Karpas-422 (cell line): ENCODE measurements at regions not wholly inside any gene's neighbourhood (a gene's known extent, or its start where the extent isn't known, plus 50 kb on each side); places are given as distances from the start of the nearest gene placed in this dataset.

Experiments used
- DNase-seq: peaks from one replicate; pipeline ENCODE4 v3.0.0-alpha.2; 2015
- H2AFZ ChIP-seq: fragments of 200-600 bp; sonication (generic); 2 replicates; pipeline ENCODE4 v1.6.1; 2014; ENCODE audit warnings: antibody characterized with exemption, low read length, mixed read lengths
- H3K27ac ChIP-seq: fragments of 200-600 bp; sonication (generic); 2 replicates; pipeline ENCODE4 v1.5.1; 2014; ENCODE audit warnings: mild to moderate bottlenecking, low read length, moderate library complexity
- H3K27me3 ChIP-seq: fragments of 200-600 bp; sonication (generic); 2 replicates; pipeline ENCODE4 v1.6.1; 2014; ENCODE audit warnings: low read length, mixed read lengths
- H3K36me3 ChIP-seq: fragments of 200-600 bp; sonication (generic); 2 replicates; pipeline ENCODE4 v1.6.1; 2014; ENCODE audit warnings: low read length, mixed read lengths; ENCODE audit not compliant: insufficient read depth
- H3K4me1 ChIP-seq: fragments of 200-600 bp; sonication (generic); 2 replicates; pipeline ENCODE4 v1.6.1; 2014; ENCODE audit warnings: mild to moderate bottlenecking, low read length, mixed read lengths
- H3K4me2 ChIP-seq: fragments of 200-600 bp; sonication (generic); 2 replicates; pipeline ENCODE4 v1.6.1; 2014; ENCODE audit warnings: low read length, low read depth, mild to moderate bottlenecking; ENCODE audit not compliant: poor library complexity, severe bottlenecking
- H3K4me3 ChIP-seq: fragments of 200-600 bp; sonication (generic); 2 replicates; pipeline ENCODE4 v1.5.1; 2014; ENCODE audit warnings: mild to moderate bottlenecking, antibody characterized with exemption, low read length, mixed read lengths
- H3K79me2 ChIP-seq: fragments of 200-600 bp; sonication (generic); 2 replicates; pipeline ENCODE4 v1.6.1; 2014; ENCODE audit warnings: mild to moderate bottlenecking, low read length, mixed read lengths
- H3K9ac ChIP-seq: fragments of 200-600 bp; sonication (generic); 2 replicates; pipeline ENCODE4 v1.6.0; 2014; ENCODE audit warnings: low read length
- H3K9me2 ChIP-seq: fragments of 200-600 bp; sonication (generic), shearing (Covaris generic); replicated peaks from 2 replicates; pipeline ENCODE4 v1.6.0; 2014; ENCODE audit warnings: mild to moderate bottlenecking, low read length, moderate library complexity; ENCODE audit not compliant: insufficient read depth
- H3K9me3 ChIP-seq: fragments of 300-700, 200-600 bp; sonication (generic); 2 replicates; pipeline ENCODE4 v1.6.1; 2014; ENCODE audit warnings: low read length, mixed read lengths
- H4K20me1 ChIP-seq: fragments of 200-600 bp; sonication (generic); 2 replicates; pipeline ENCODE4 v1.6.1; 2014; ENCODE audit warnings: mild to moderate bottlenecking, antibody characterized with exemption, low read length, low read depth; ENCODE audit not compliant: insufficient read depth

- H3K27ac ChIP-seq = no peak overlapping the region
- no peaks in the 10 kb centered on the region for H3K27me3 ChIP-seq
- H3K9me3 ChIP-seq = no peaks in the 10 kb centered on the region
- no peaks in the 10 kb centered on the region; the same call in 1 of the 2 replicates for H3K9me2 ChIP-seq
- H4K20me1 ChIP-seq = no peaks in the 10 kb centered on the region
- no peaks in the 10 kb centered on the region for H3K79me2 ChIP-seq
- no peak overlapping the region for H3K9ac ChIP-seq
- H2AFZ ChIP-seq = no peak overlapping the region
- H3K4me1 ChIP-seq = no peaks in the 10 kb centered on the region
- no peaks in the 10 kb centered on the region for H3K36me3 ChIP-seq
- no peak for DNase-seq
- H3K4me2 ChIP-seq = no peak overlapping the region
- H3K4me3 ChIP-seq = no peak overlapping the region
Observed at GRCh38 chr15:53447742-53448141, 311.7 kb downstream of the WDR72 start.

- no peak overlapping the region for H2AFZ ChIP-seq
- H3K4me3 ChIP-seq = no peak overlapping the region
- no peaks in the 10 kb centered on the region for H4K20me1 ChIP-seq
- no peaks in the 10 kb centered on the region for H3K4me1 ChIP-seq
- H3K27me3 ChIP-seq = no peaks in the 10 kb centered on the region
- H3K9me2 ChIP-seq = no peaks in the 10 kb centered on the region; the same call in 1 of the 2 replicates
- no peaks in the 10 kb centered on the region for H3K9me3 ChIP-seq
- H3K4me2 ChIP-seq = no peak overlapping the region
- no peak for DNase-seq
- no peaks in the 10 kb centered on the region for H3K36me3 ChIP-seq
- no peaks in the 10 kb centered on the region for H3K79me2 ChIP-seq
- no peak overlapping the region for H3K27ac ChIP-seq
- no peak overlapping the region for H3K9ac ChIP-seq
Observed at GRCh38 chr15:53447053-53447574, 312.3 kb downstream of the WDR72 start.

- Histone ChIP-seq H3K4me1 (no peaks in the 10 kb centered on the region), H3K79me2 (no peaks in the 10 kb centered on the region), H3K9me3 (no peaks in the 10 kb centered on the region), H3K36me3 (no peaks in the 10 kb centered on the region), H3K4me2 (no peak overlapping the region), H3K9me2 (no peaks in the 10 kb centered on the region; the same call in 1 of the 2 replicates), H3K27me3 (no peaks in the 10 kb centered on the region), H3K4me3 (no peak overlapping the region), H2AFZ (no peak overlapping the region), H4K20me1 (no peaks in the 10 kb centered on the region), H3K9ac (no peak overlapping the region), H3K27ac (no peak overlapping the region)
- no peak for DNase-seq
Observed at GRCh38 chr15:53446376-53446775, 313.1 kb downstream of the WDR72 start.

- DNase-seq = no peak
- no peaks in the 10 kb centered on the region for H3K79me2 ChIP-seq
- H3K4me2 ChIP-seq = no peak overlapping the region
- no peak overlapping the region for H3K9ac ChIP-seq
- H3K27ac ChIP-seq = no peak overlapping the region
- H3K4me1 ChIP-seq = no peaks in the 10 kb centered on the region
- peaks cover 4% of the 10 kb centered on the region; the same call in 1 of the 2 replicates for H3K9me2 ChIP-seq
- H3K36me3 ChIP-seq = no peaks in the 10 kb centered on the region
- no peak overlapping the region for H3K4me3 ChIP-seq
- no peak overlapping the region for H2AFZ ChIP-seq
- no peaks in the 10 kb centered on the region for H3K9me3 ChIP-seq
- H4K20me1 ChIP-seq = no peaks in the 10 kb centered on the region
- no peaks in the 10 kb centered on the region for H3K27me3 ChIP-seq
Observed at GRCh38 chr15:53445531-53445930, 313.9 kb downstream of the WDR72 start.

- Histone ChIP-seq H3K9me3 (no peaks in the 10 kb centered on the region), H3K27me3 (no peaks in the 10 kb centered on the region), H3K9ac (no peak overlapping the region), H3K27ac (no peak overlapping the region), H3K4me1 (no peaks in the 10 kb centered on the region), H3K36me3 (no peaks in the 10 kb centered on the region), H3K4me3 (no peak overlapping the region), H3K4me2 (no peak overlapping the region), H4K20me1 (no peaks in the 10 kb centered on the region), H3K79me2 (no peaks in the 10 kb centered on the region), H2AFZ (no peak overlapping the region), H3K9me2 (0 out of 2 replicates have a peak, but pooled peaks cover 4% of the 10 kb centered on the region)
- no peak for DNase-seq
Observed at GRCh38 chr15:53437985-53438841, 321.2 kb downstream of the WDR72 start.

- Histone ChIP-seq H3K9me2 (0 out of 2 replicates have a peak, but pooled peaks cover 4% of the 10 kb centered on the region), H3K4me3 (no peak overlapping the region), H2AFZ (no peak overlapping the region), H3K27ac (no peak overlapping the region), H3K4me2 (no peak overlapping the region), H3K9me3 (no peaks in the 10 kb centered on the region), H3K27me3 (no peaks in the 10 kb centered on the region), H3K9ac (no peak overlapping the region), H3K79me2 (no peaks in the 10 kb centered on the region), H3K36me3 (no peaks in the 10 kb centered on the region), H4K20me1 (no peaks in the 10 kb centered on the region), H3K4me1 (no peaks in the 10 kb centered on the region)
- no peak for DNase-seq
Observed at GRCh38 chr15:53437366-53437765, 322.1 kb downstream of the WDR72 start.

- no peaks in the 10 kb centered on the region for H4K20me1 ChIP-seq
- no peaks in the 10 kb centered on the region for H3K9me2 ChIP-seq
- H3K4me2 ChIP-seq = no peak overlapping the region
- H3K36me3 ChIP-seq = no peaks in the 10 kb centered on the region
- H3K9me3 ChIP-seq = no peaks in the 10 kb centered on the region
- no peaks in the 10 kb centered on the region for H3K4me1 ChIP-seq
- H3K79me2 ChIP-seq = no peaks in the 10 kb centered on the region
- H3K9ac ChIP-seq = no peak overlapping the region
- DNase-seq = no peak
- H2AFZ ChIP-seq = no peak overlapping the region
- no peaks in the 10 kb centered on the region for H3K27me3 ChIP-seq
- H3K27ac ChIP-seq = no peak overlapping the region
- no peak overlapping the region for H3K4me3 ChIP-seq
Observed at GRCh38 chr15:53434174-53434678, 325.2 kb downstream of the WDR72 start.

- Histone ChIP-seq H3K36me3 (no peaks in the 10 kb centered on the region), H3K27me3 (no peaks in the 10 kb centered on the region; the same call in 1 of the 2 replicates), H3K9me3 (no peaks in the 10 kb centered on the region), H3K9ac (no peak overlapping the region), H3K79me2 (no peaks in the 10 kb centered on the region), H3K27ac (no peak overlapping the region), H4K20me1 (no peaks in the 10 kb centered on the region), H3K4me1 (no peaks in the 10 kb centered on the region), H3K9me2 (no peaks in the 10 kb centered on the region), H3K4me3 (no peak overlapping the region), H2AFZ (no peak overlapping the region), H3K4me2 (no peak overlapping the region)
- no peak for DNase-seq
Observed at GRCh38 chr15:53416219-53416940, 343.1 kb downstream of the WDR72 start.
